K562 (cell line): ENCODE measurements at regions not wholly inside any gene's neighbourhood (a gene's known extent, or its start where the extent isn't known, plus 50 kb on each side); places are given as distances from the start of the nearest gene placed in this dataset.

Experiments
- ATAC-seq: fragments of 200-7000 bp; cut with Tn5 transposase; 3 replicates; pipeline ENCODE4 v1.9.1; 2020; ENCODE audit warnings: moderate library complexity
- BruUV-seq: library from RNA; stranded (reverse); fragments of 400-500 nt; replicated peaks from 2 replicates; lab custom pipeline; 2021; lab: Mats Ljungman, UMichigan
- CTCF ChIA-PET: fragments of 300-600 bp; formaldehyde crosslinking; extraction: SDS; loops from one replicate; lab custom pipeline; 2021; ENCODE audit warnings: low intra/inter-chr PET ratio; lab: Yijun Ruan, JAX
- POLR2A ChIA-PET: fragments of 300-600, 350-650 bp; sonication (Branson Sonifier 250); formaldehyde crosslinking; extraction: SDS; loops from one replicate; lab custom pipeline; 2021; ENCODE audit warnings: antibody characterized with exemption, inconsistent platforms; lab: Yijun Ruan, JAX
- DNase-seq, 4 experiments: peaks; one replicate each; pipeline versions ENCODE4 v3.0.0 to v3.0.0-alpha.2; 2011 to 2018; ENCODE audit warnings: low spot score in 3 of 4, mixed read lengths in 3 of 4; ENCODE audit errors: extremely low read depth in 1 of 4
- FAIRE-seq: peaks from 2 replicates; lab custom pipeline; 2011; peaks lifted over from hg19 to GRCh38; lab: Jason Lieb, UNC
- H2AFZ ChIP-seq: 2 replicates; pipeline ENCODE4 v1.6.0; 2011; ENCODE audit warnings: low read depth, low read length, control low read depth, inconsistent platforms
- H3K27ac ChIP-seq: fragments of 200-600 bp; 3 replicates; pipeline ENCODE4 v1.8.0; 2011; ENCODE audit warnings: low read depth, mild to moderate bottlenecking, control low read depth, inconsistent platforms, low read length, moderate library complexity, mixed read lengths; ENCODE audit errors: extremely low read depth
- H3K27me3 ChIP-seq, 2 experiments: fragments of 300-600 bp in 1 of 2; 2 replicates in 1 of 2; 3 replicates in 1 of 2; pipeline versions ENCODE4 v1.6.0 to v1.8.0; 2011; ENCODE audit warnings: inconsistent platforms in 2 of 2, low read length in 2 of 2, mild to moderate bottlenecking in 1 of 2, mixed read lengths in 1 of 2, moderate library complexity in 1 of 2; ENCODE audit not compliant: control insufficient read depth in 2 of 2, insufficient read depth in 2 of 2
- H3K36me3 ChIP-seq: fragments of 300-600 bp; 3 replicates; pipeline ENCODE4 v1.8.0; 2011; ENCODE audit warnings: mild to moderate bottlenecking, low read length, inconsistent platforms; ENCODE audit not compliant: control insufficient read depth, insufficient read depth
- H3K4me1 ChIP-seq, 2 experiments: fragments of 200-600 bp in 1 of 2; replicated peaks in 1 of 2; 2 replicates in 1 of 2; 3 replicates in 1 of 2; pipeline versions ENCODE4 v1.5.1 to v1.8.0; 2011; ENCODE audit warnings: inconsistent platforms in 2 of 2, low read length in 2 of 2, mild to moderate bottlenecking in 1 of 2, mixed read lengths in 1 of 2, moderate library complexity in 1 of 2; ENCODE audit not compliant: control insufficient read depth in 2 of 2, insufficient read depth in 2 of 2
- H3K4me2 ChIP-seq: 2 replicates; pipeline ENCODE4 v1.6.1; 2011; ENCODE audit warnings: low read length, control low read depth, inconsistent platforms, mixed read lengths; ENCODE audit not compliant: insufficient read depth
- H3K4me3 ChIP-seq: fragments of 200-600 bp; sonication (generic), shearing (Covaris generic); 2 replicates; pipeline ENCODE4 v1.5.1; 2016; ENCODE audit warnings: control low read depth, inconsistent platforms
- H3K79me2 ChIP-seq: fragments of 200-600 bp; 3 replicates; pipeline ENCODE4 v1.8.0; 2011; ENCODE audit warnings: low read length, inconsistent platforms; ENCODE audit not compliant: control insufficient read depth, insufficient read depth
- H3K9ac ChIP-seq, 2 experiments: 2 replicates each; pipeline versions ENCODE4 v1.6.0 to v1.6.1; 2011; ENCODE audit warnings: low read depth in 2 of 2, low read length in 2 of 2, control low read depth in 1 of 2, inconsistent platforms in 1 of 2, mild to moderate bottlenecking in 1 of 2, mixed read lengths in 1 of 2; ENCODE audit not compliant: insufficient read depth in 1 of 2
- H3K9me1 ChIP-seq: one replicate; pipeline ENCODE4 v1.6.0; 2011; ENCODE audit warnings: inconsistent platforms, mild to moderate bottlenecking, low read length, moderate library complexity; ENCODE audit not compliant: control insufficient read depth, insufficient read depth
- H3K9me3 ChIP-seq: replicated peaks from 2 replicates; pipeline ENCODE4 v1.5.1; 2011; ENCODE audit warnings: low read depth, low read length, inconsistent platforms; ENCODE audit not compliant: control insufficient read depth, insufficient read depth
- H4K20me1 ChIP-seq: replicated peaks from 2 replicates; pipeline ENCODE4 v1.6.1; 2011; ENCODE audit warnings: low read length, inconsistent platforms, mixed read lengths; ENCODE audit not compliant: control insufficient read depth, insufficient read depth
- AFF4 ChIP-seq: sonication (generic); formaldehyde crosslinking; IDR thresholded peaks from 2 replicates; pipeline ENCODE4 v1.8.0; 2023; ENCODE audit warnings: mild to moderate bottlenecking, missing genetic modification reagents
- DLX4 ChIP-seq: fragments of 250-450 bp; sonication (Bioruptor Pico); IDR thresholded peaks from 2 replicates; pipeline ENCODE4 v1.6.1; 2021; ENCODE audit warnings: mild to moderate bottlenecking
- HNRNPK ChIP-seq: fragments of 200-400 bp; formaldehyde crosslinking; IDR thresholded peaks from one replicate; pipeline ENCODE4 v1.6.1; 2018; ENCODE audit warnings: mild to moderate bottlenecking, low read depth, low read length; ENCODE audit not compliant: poor library complexity, severe bottlenecking
- IFI16 ChIP-seq: fragments of 250-450 bp; sonication (Bioruptor Pico); IDR thresholded peaks from 2 replicates; pipeline ENCODE4 v2.1.2; 2022; ENCODE audit warnings: mild to moderate bottlenecking, inconsistent platforms
- SMARCB1 ChIP-seq: IDR thresholded peaks from 2 replicates; pipeline ENCODE4 v1.6.1; 2011; ENCODE audit warnings: improper control_type of control experiment, low read depth; ENCODE audit not compliant: insufficient read length
- SMARCE1 ChIP-seq: fragments of 450-650 bp; IDR thresholded peaks from 2 replicates; pipeline ENCODE4 v1.7.1; 2016; ENCODE audit warnings: mild to moderate bottlenecking
- SNIP1 ChIP-seq: fragments of 450-650 bp; IDR thresholded peaks from 2 replicates; pipeline ENCODE4 v1.7.1; 2017; ENCODE audit warnings: low read depth, mild to moderate bottlenecking
- STAT5A ChIP-seq: IDR thresholded peaks from 2 replicates; pipeline ENCODE4 v1.6.1; 2012; ENCODE audit warnings: low read length, inconsistent platforms, borderline replicate concordance
- ZC3H8 ChIP-seq: fragments of 450-650 bp; IDR thresholded peaks from 2 replicates; pipeline ENCODE4 v1.6.1; 2017
- ZFX ChIP-seq: sonication (generic); formaldehyde crosslinking; IDR thresholded peaks from 2 replicates; pipeline ENCODE4 v1.8.0; 2022; ENCODE audit warnings: mild to moderate bottlenecking, missing genetic modification reagents, moderate library complexity
- ZNF766 ChIP-seq: fragments of 200-800 bp; sonication (Bioruptor generic); conservative IDR thresholded peaks from 2 replicates; pipeline ENCODE4 v1.6.1; 2016; ENCODE audit warnings: missing genetic modification characterization, missing compliant biosample characterization
- WGBS: fragments of 100-300 bp; shearing (Covaris generic); methylation state at CpG from one replicate; pipeline ENCODE4 v1.1.6; 2016; ENCODE audit warnings: low coverage, mixed read lengths; ENCODE audit not compliant: insufficient coverage; ENCODE audit errors: missing lambda C conversion rate; 5-methylcytosine and 5-hydroxymethylcytosine counted together
- in situ Hi-C: fragments of 300-500 bp; cut with MboI; formaldehyde crosslinking; loops from 4 replicates; pipeline ENCODE4 v1.15.0; 2018; ENCODE audit warnings: inconsistent platforms, mixed read lengths
- intact Hi-C: fragments of 100-400 bp; cut with micrococcal nuclease; formaldehyde crosslinking; loops from 2 replicates; pipeline ENCODE4 v1.14.2; 2022

GRCh38 chr3:72529081-72529480 lies 319.2 kb downstream of the SHQ1 start:
- in situ Hi-C loops (no loop called here), intact Hi-C loops (no loop called here)
- Histone ChIP-seq H3K4me2 (no peak overlapping the region), H2AFZ (no peak overlapping the region), H3K9me1 (no peaks in the 10 kb centered on the region), H3K9me3 (no peaks in the 10 kb centered on the region), H3K9ac (no peak overlapping the region), H3K27me3 (no peaks in the 10 kb centered on the region), H3K4me1 (no peaks in the 10 kb centered on the region; a peak in 1 of 5 replicates), H3K27ac (no peak overlapping the region), H3K79me2 (no peaks in the 10 kb centered on the region), H3K4me3 (no peak overlapping the region), H3K36me3 (no peaks in the 10 kb centered on the region), H4K20me1 (no peaks in the 10 kb centered on the region)
- ChIA-PET POLR2A (no interaction called here), CTCF (no interaction called here)
- BruUV-seq = no TSS peak
- FAIRE-seq (no peak), DNase-seq (no peak), ATAC-seq (no peak)
- 44% methylated on average over 4 of the region's 4 CpGs for WGBS
- TF ChIP-seq DLX4 (CRISPR knock-in tag) = no peak
- TF ChIP-seq IFI16 (CRISPR knock-in tag) = no peak
- no peak for TF ChIP-seq SNIP1
- no peak for TF ChIP-seq SMARCB1

- FAIRE-seq (peak; percentile 76), ATAC-seq (peak; percentile 86), DNase-seq (peak in 2 of 4 experiments; percentile 22 to 55)
- ChIA-PET CTCF (no interaction called here), POLR2A (no interaction called here)
- Histone ChIP-seq H3K4me2 (peak overlapping the region; percentile 46), H3K9ac (peak overlapping the region in 1 of 2 experiments; percentile 31; a peak in 1 of 4 replicates), H3K4me3 (no peak overlapping the region), H3K9me3 (no peaks in the 10 kb centered on the region), H3K4me1 (peaks cover 0 to 18% of the 10 kb centered on the region in 2 experiments; a peak in 4 of 5 replicates), H3K79me2 (no peaks in the 10 kb centered on the region), H3K27ac (peak overlapping the region; percentile 48; the same call in 2 of the 3 replicates), H2AFZ (peak overlapping the region; percentile 89), H3K27me3 (no peaks in the 10 kb centered on the region), H4K20me1 (no peaks in the 10 kb centered on the region), H3K36me3 (no peaks in the 10 kb centered on the region), H3K9me1 (no peaks in the 10 kb centered on the region)
- 8% methylated on average over 9 of the region's 9 CpGs for WGBS
- in situ Hi-C loops = no loop called here
- no TSS peak for BruUV-seq
- intact Hi-C loops = loop anchor here (5.0 kb wide), 1 partner anchor 76 kb away; the partner anchor contains the start of gene RYBP
- TF ChIP-seq HNRNPK = no peak
- TF ChIP-seq ZC3H8 = no peak
- TF ChIP-seq STAT5A = no peak
- TF ChIP-seq ZNF766 (CRISPR knock-in tag) = 0 out of 2 replicates have a peak, but pooled peaks have one; percentile 23
- TF ChIP-seq SMARCE1 = peak; percentile 54; the same call in 1 of the 2 replicates
- no peak for TF ChIP-seq ZFX (CRISPR knock-in tag)
- peak; percentile 41; the same call in 1 of the 2 replicates for TF ChIP-seq AFF4
Measured at GRCh38 chr3:72523429-72524151, 324.7 kb downstream of the SHQ1 start.
